PC-9 (cell line): ENCODE measurements at regions not wholly inside any gene's neighbourhood (a gene's known extent, or its start where the extent isn't known, plus 50 kb on each side); places are given as distances from the start of the nearest gene placed in this dataset.

Source experiments
- CTCF ChIP-seq: fragments of 200-600 bp; sonication (generic); conservative IDR thresholded peaks from 2 replicates; pipeline ENCODE4 v1.6.1; 2017; ENCODE audit warnings: mixed run types, antibody characterized with exemption, mild to moderate bottlenecking, moderate library complexity
- EZH2 ChIP-seq: fragments of 200-600 bp; sonication (generic); IDR thresholded peaks from 2 replicates; pipeline ENCODE4 v1.8.0; 2017; ENCODE audit warnings: antibody characterized with exemption, low read depth

- TF ChIP-seq CTCF, result no peak
- no peak for TF ChIP-seq EZH2
Observed at GRCh38 chr22:27613099-27614005, 188.2 kb downstream of the MN1 start.
